ENCODE measurements at regions not wholly inside any gene's neighbourhood (a gene's known extent, or its start where the extent isn't known, plus 50 kb on each side); places are given as distances from the start of the nearest gene placed in this dataset.

GRCh38 chr6:145273136-145273535 is 462.2 kb downstream of the EPM2A start:
- no peak for TF ChIP-seq CTCF (IDR thresholded peaks at IDR 0.05)
- Histone ChIP-seq H3K9me3 (no peaks in the 10 kb centered on the region), H3K4me3 (no peak overlapping the region), H3K27me3 (no peaks in the 10 kb centered on the region), H3K36me3 (no peaks in the 10 kb centered on the region), H3K4me1 (no peaks in the 10 kb centered on the region), H3K27ac (no peak overlapping the region)
- no peak for DNase-seq
- no peak for ATAC-seq
- intact Hi-C loops (cut with DNase I) = no loop called here

- Histone ChIP-seq H3K4me1 (no peaks in the 10 kb centered on the region), H3K9me3 (no peaks in the 10 kb centered on the region), H3K4me3 (no peak overlapping the region), H3K27me3 (no peaks in the 10 kb centered on the region), H3K27ac (no peak overlapping the region), H3K36me3 (no peaks in the 10 kb centered on the region)
- peak; percentile 59 for ATAC-seq
- TF ChIP-seq CTCF (IDR thresholded peaks at IDR 0.05) = no peak
- intact Hi-C loops (cut with DNase I) = no loop called here
- DNase-seq = no peak
Measured at GRCh38 chr6:145274083-145274482, 461.2 kb downstream of the EPM2A start.

- Histone ChIP-seq H3K4me3 (no peak overlapping the region), H3K27me3 (no peaks in the 10 kb centered on the region), H3K4me1 (no peaks in the 10 kb centered on the region), H3K9me3 (no peaks in the 10 kb centered on the region), H3K36me3 (no peaks in the 10 kb centered on the region), H3K27ac (no peak overlapping the region)
- DNase-seq = no peak
- intact Hi-C loops (cut with DNase I) = no loop called here
- ATAC-seq = no peak
- TF ChIP-seq CTCF (IDR thresholded peaks at IDR 0.05) = no peak
Measured at GRCh38 chr6:145275019-145275418, 460.3 kb downstream of the EPM2A start.

- intact Hi-C loops (cut with DNase I) = no loop called here
- Histone ChIP-seq H3K4me1 (no peaks in the 10 kb centered on the region), H3K9me3 (no peaks in the 10 kb centered on the region), H3K27ac (no peak overlapping the region), H3K36me3 (no peaks in the 10 kb centered on the region), H3K27me3 (no peaks in the 10 kb centered on the region), H3K4me3 (no peak overlapping the region)
- DNase-seq (no peak), ATAC-seq (no peak)
- no peak for TF ChIP-seq CTCF (IDR thresholded peaks at IDR 0.05)
Measured at GRCh38 chr6:145275787-145276186, 459.5 kb downstream of the EPM2A start.

- H3K36me3 ChIP-seq = no peaks in the 10 kb centered on the region
- H3K27me3 ChIP-seq = no peaks in the 10 kb centered on the region
- ATAC-seq = no peak
- no peak overlapping the region for H3K4me3 ChIP-seq
- intact Hi-C loops (cut with DNase I) = no loop called here
- DNase-seq = no peak
- H3K4me1 ChIP-seq = no peaks in the 10 kb centered on the region
- TF ChIP-seq CTCF (IDR thresholded peaks at IDR 0.05) = no peak
- no peaks in the 10 kb centered on the region for H3K9me3 ChIP-seq
- no peak overlapping the region for H3K27ac ChIP-seq
Measured at GRCh38 chr6:145276756-145277155, 458.6 kb downstream of the EPM2A start.
